NCI-H2196 (cell line): ENCODE measurements at regions not wholly inside any gene's neighbourhood (a gene's known extent, or its start where the extent isn't known, plus 50 kb on each side); places are given as distances from the start of the nearest gene placed in this dataset.
"Not testable (repeated sequence)": the region's sequence is repeated elsewhere in the genome, so short reads cannot be mapped to it uniquely, and the experiment has no call there.

ENCODE experiments used
- DNase-seq: peaks from one replicate; lab custom pipeline; 2025; ENCODE audit not compliant: unreplicated experiment; lab: John Stamatoyannopoulos, UW

- no peak for DNase-seq
Measured at GRCh38 chr6:141463237-141463977, 669.3 kb upstream of the GJE1 start.

DNA sequence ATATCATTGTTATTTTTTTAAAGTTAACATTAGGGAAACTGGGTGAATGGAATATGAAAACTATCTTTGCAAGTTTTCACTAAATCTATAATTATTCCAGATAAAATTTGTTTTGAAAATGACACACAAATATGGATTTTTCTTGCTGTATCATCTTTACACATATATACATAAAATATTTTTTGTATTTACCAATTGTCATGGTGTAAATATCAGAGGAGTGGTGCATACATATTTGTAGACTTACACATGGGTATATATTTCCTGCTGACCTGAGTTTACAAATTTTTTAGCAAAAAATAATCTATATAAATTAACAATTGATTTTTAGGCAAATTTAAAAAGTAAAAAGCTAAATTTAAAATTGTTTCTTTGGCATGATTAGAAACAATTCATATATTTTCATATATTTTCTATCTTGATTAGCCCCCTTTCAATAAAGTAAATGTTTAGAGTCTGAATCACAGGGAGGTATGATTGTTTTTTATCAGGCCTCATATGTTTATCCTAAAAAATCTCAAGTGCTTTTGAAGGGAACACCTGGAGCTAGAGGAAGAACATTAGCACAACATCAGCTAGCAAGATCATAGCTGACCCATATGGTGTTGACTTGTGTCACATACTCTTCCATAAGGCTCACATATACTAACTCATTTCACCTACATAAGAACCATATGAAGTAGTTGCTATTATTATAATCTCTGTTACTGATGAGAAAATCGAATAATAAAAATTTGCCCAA, 671.8 kb upstream of the GJE1 start:
- DNase-seq: no peak

- DNase-seq: not testable (repeated sequence)
Measured at GRCh38 chr6:141460245-141460644, 672.5 kb upstream of the GJE1 start.

- not testable (repeated sequence) for DNase-seq
Measured at GRCh38 chr6:141457984-141458383, 674.7 kb upstream of the GJE1 start.

DNA sequence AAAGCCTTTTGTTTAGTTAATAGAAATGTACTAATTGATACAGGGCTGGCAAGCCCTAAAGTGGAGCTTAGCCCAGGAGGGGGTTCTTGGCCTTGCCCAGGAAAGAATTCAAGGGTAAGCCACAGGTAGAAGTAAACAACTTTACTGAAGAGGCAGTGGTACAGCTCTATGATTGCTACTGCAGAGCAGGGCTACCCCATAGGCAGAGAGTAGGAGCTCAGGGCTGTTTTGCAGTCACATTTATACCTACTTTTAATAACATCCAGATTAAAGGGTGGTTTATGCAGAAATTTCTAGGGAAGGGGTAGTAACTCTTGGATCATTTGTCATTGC, 680.4 kb upstream of the GJE1 start:
- no peak for DNase-seq

GRCh38 chr6:141451511-141452353, 681.0 kb upstream of the GJE1 start:
- peak; percentile 2 for DNase-seq

- no peak for DNase-seq
Measured at GRCh38 chr6:141451181-141451510, 681.6 kb upstream of the GJE1 start.

DNA sequence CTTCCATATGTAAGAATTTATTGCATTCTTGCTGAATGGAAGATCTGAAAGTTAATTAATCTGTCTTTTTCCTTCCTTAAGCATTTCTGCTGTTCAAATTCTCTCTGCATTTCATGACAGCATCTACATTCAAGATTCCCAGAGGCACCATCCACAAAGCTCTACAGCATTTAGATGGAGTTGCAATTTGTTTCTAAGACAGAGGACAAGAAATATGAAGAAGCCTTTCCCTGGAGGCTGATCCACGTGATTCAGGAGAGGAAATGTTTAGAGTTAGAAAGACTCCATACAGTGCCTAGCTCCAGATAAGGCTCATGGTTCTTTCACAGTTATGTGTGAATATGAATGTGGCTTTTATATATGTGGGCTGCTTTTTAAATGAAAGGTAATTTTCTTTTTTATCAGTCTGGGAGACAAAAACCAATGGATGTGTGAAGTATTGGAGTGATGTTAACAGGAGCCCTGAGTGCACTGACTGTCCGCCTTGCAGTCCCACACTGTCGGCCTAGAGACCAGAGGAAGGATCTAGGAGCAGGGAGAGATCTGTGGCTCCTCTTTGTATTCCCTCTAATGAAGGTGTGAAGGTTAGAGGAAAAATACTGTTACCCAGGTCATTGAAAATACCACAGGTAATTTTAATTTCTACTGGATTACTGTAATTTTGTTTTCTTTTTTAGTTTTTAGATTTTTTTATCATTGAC, 686.6 kb upstream of the GJE1 start:
- DNase-seq: no peak

DNA sequence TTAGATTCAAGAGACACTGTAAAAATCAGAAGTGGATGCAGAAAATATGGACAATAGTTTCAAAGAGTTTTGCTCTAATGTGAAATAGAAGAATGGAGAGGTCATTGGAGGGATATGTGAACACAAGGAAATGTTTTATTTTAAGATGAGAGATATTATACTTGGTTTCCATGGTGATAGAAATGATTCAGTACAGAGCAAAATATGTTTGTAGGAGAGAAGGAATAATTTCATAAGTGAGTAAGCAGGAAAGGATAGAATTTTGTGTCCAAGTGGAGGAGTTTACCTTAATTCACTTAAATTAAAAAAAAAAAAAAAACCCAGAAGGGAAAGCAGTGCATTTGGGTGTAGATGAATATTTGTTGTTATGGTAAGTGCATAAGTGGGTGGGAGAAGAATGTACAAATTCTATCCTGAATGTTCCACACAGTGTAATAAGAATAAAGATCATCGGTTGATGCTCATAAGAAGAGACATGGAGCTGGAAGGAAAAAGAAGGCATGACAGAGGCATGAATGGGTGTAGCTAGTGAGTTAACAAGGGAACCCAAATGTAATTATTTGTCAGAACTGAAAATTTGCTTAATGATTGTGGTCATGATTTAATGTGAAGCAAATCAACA, 688.9 kb upstream of the GJE1 start:
- DNase-seq: no peak

DNA sequence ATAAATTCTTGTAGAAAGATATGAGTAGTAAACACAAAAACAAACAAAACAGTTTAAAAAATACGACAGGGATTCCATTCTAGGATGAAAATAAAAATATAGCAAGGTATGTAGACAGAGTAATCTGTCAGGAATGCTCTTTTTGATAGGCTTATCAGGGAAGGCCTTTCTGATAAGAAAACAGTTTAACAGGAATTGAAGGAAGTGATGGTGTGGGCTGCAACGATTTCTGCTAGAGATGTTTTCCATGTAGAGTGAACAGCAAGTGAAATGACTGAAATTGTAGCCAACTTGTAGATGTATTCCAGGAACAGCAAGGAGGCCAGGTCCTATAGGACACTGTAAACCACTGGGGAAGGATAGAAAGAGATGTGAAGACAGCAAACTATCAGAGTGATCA, 689.7 kb upstream of the GJE1 start:
- no peak for DNase-seq

- no peak for DNase-seq
Measured at GRCh38 chr6:141439513-141439912, 693.2 kb upstream of the GJE1 start.

GRCh38 chr6:141437685-141438084, 695.0 kb upstream of the GJE1 start:
- no peak for DNase-seq

DNA sequence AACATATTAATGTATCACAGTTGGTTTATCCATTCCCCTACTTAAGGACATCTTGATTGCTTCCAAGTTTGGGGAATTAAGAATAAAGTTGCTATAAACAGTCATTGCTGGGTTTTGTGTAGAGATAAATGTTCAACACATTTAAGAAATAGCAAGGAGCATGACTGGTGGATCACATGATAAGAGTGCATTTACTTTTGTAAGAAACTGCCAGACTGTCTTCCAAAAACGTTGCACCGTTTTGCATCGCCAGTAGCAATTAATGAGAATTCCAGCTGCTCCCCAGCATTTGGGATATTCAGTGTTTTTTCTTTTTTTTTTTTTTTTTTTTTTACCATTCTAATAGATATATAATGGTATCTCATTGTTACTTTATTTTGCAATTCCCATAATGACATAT, 695.7 kb upstream of the GJE1 start:
- DNase-seq: no peak

- no peak for DNase-seq
Measured at GRCh38 chr6:141426400-141426980, 706.2 kb upstream of the GJE1 start.

- DNase-seq: no peak
Measured at GRCh38 chr6:141421378-141421777, 711.3 kb upstream of the GJE1 start.

DNA sequence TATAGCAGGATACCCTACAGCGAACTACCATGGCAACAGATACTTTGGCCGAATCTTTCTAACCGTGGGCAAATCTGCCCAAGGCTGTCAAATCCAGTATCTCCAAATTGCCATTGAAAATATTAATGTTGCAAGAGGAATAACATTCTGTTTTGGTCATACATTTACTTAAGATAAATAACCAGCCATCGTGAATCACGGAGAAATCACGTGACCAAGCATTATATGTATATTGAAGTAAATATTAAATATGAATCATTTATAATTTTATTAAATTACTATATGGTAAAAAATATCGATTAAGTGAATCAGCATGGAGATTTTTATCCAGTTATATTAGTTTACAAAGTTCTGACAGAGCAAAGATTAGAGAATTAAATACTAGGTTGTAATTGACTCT, 714.6 kb upstream of the GJE1 start:
- DNase-seq: no peak

GRCh38 chr6:141415896-141416295, 716.8 kb upstream of the GJE1 start:
- DNase-seq: no peak

GRCh38 chr6:141413196-141413595, 719.5 kb upstream of the GJE1 start:
- DNase-seq: no peak

- no peak for DNase-seq
Measured at GRCh38 chr6:141406761-141407160, 726.0 kb upstream of the GJE1 start.

GRCh38 chr6:141403827-141404226, 728.9 kb upstream of the GJE1 start:
- no peak for DNase-seq

DNA sequence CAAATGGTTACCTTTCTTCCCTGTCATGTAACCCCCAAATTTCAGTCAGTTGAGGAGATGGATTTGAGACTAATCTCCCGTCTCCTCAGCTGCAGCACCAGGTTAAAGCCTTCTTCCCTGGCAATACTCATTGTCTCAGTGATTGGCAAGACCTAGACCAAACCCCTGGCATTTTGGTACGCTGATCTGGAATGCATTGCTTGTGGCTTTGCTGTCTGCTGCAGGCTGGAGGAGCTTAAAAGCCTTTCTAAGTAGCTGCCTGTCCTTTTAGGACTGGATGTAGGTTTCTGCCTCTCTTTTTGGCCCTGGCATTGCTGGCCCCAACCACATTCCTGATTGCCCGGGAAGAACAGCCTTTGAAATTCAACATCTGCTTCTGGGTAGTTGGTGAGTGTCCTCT, 729.6 kb upstream of the GJE1 start:
- DNase-seq: no peak
